ENCODE measurements at regions not wholly inside any gene's neighbourhood (a gene's known extent, or its start where the extent isn't known, plus 50 kb on each side); places are given as distances from the start of the nearest gene placed in this dataset.

GRCh38 chr12:102659200-102659911, 179.0 kb upstream of the IGF1 start:
- 79% methylated on average over 4 of the region's 4 CpGs for WGBS
- H3K27me3 ChIP-seq, result peaks cover 0 to 6% (median 0%) of the 10 kb centered on the region in 4 donors
- no peak overlapping the region for H3K4me3 ChIP-seq
- no peaks in the 10 kb centered on the region for H3K4me1 ChIP-seq
- intact Hi-C loops (cut with DNase I), result no loop called here
- H3K9me3 ChIP-seq, result peaks cover 0 to 10% (median 0%) of the 10 kb centered on the region in 4 donors
- TF ChIP-seq EP300 (IDR thresholded peaks at IDR 0.05), result no peak
- TF ChIP-seq POLR2A (IDR thresholded peaks at IDR 0.05; ENCODE audit: low read depth), result no peak
- no peak for TF ChIP-seq CTCF (IDR thresholded peaks at IDR 0.05)
- no peak for TF ChIP-seq POLR2AphosphoS5 (IDR thresholded peaks at IDR 0.05)
- DNase-seq (ENCODE audit: extremely low spot score), result no peak
- H3K36me3 ChIP-seq, result no peaks in the 10 kb centered on the region
- no peak overlapping the region for H3K27ac ChIP-seq (replicated peaks in 1 of 4)

- Histone ChIP-seq H3K36me3 (no peaks in the 10 kb centered on the region), H3K27ac (replicated peaks in 1 of 4) (no peak overlapping the region), H3K4me1 (no peaks in the 10 kb centered on the region), H3K27me3 (peaks cover 0 to 6% (median 0%) of the 10 kb centered on the region in 4 donors), H3K9me3 (peaks cover 0 to 10% (median 0%) of the 10 kb centered on the region in 4 donors), H3K4me3 (no peak overlapping the region)
- intact Hi-C loops (cut with DNase I), result no loop called here
- WGBS, result 81% methylated on average over 2 of the region's 2 CpGs
- TF ChIP-seq POLR2A (IDR thresholded peaks at IDR 0.05; ENCODE audit: low read depth) (no peak), POLR2AphosphoS5 (IDR thresholded peaks at IDR 0.05) (no peak), EP300 (IDR thresholded peaks at IDR 0.05) (no peak), CTCF (IDR thresholded peaks at IDR 0.05) (no peak)
- DNase-seq (ENCODE audit: extremely low spot score), result no peak
Observed at GRCh38 chr12:102653406-102653805, 173.0 kb upstream of the IGF1 start.

GRCh38 chr12:102652645-102653313, 172.4 kb upstream of the IGF1 start:
- no peak overlapping the region for H3K27ac ChIP-seq (replicated peaks in 1 of 4)
- peaks cover 0 to 6% (median 0%) of the 10 kb centered on the region in 4 donors for H3K27me3 ChIP-seq
- peaks cover 0 to 8% (median 0%) of the 10 kb centered on the region in 4 donors for H3K9me3 ChIP-seq
- 90% methylated on average over 4 of the region's 4 CpGs for WGBS
- H3K36me3 ChIP-seq, result no peaks in the 10 kb centered on the region
- TF ChIP-seq CTCF (IDR thresholded peaks at IDR 0.05) (no peak), EP300 (IDR thresholded peaks at IDR 0.05) (no peak), POLR2AphosphoS5 (IDR thresholded peaks at IDR 0.05) (no peak), POLR2A (IDR thresholded peaks at IDR 0.05; ENCODE audit: low read depth) (no peak)
- H3K4me3 ChIP-seq, result no peak overlapping the region
- intact Hi-C loops (cut with DNase I), result no loop called here
- DNase-seq (ENCODE audit: extremely low spot score), result no peak
- no peaks in the 10 kb centered on the region for H3K4me1 ChIP-seq

- TF ChIP-seq POLR2A (IDR thresholded peaks at IDR 0.05; ENCODE audit: low read depth) (no peak), POLR2AphosphoS5 (IDR thresholded peaks at IDR 0.05) (no peak), EP300 (IDR thresholded peaks at IDR 0.05) (no peak), CTCF (IDR thresholded peaks at IDR 0.05) (no peak)
- 92% methylated on average over 1 of the region's 1 CpG for WGBS
- Histone ChIP-seq H3K27ac (replicated peaks in 1 of 4) (no peak overlapping the region), H3K9me3 (no peaks in the 10 kb centered on the region), H3K27me3 (no peaks in the 10 kb centered on the region), H3K36me3 (no peaks in the 10 kb centered on the region), H3K4me3 (no peak overlapping the region), H3K4me1 (no peaks in the 10 kb centered on the region)
- no peak for DNase-seq (ENCODE audit: extremely low spot score)
- intact Hi-C loops (cut with DNase I), result no loop called here
Observed at GRCh38 chr12:102645968-102646367, 165.6 kb upstream of the IGF1 start.
